ENCODE measurements at regions not wholly inside any gene's neighbourhood (a gene's known extent, or its start where the extent isn't known, plus 50 kb on each side); places are given as distances from the start of the nearest gene placed in this dataset.
A peak's percentile ranks its signal among the peaks of the same experiment; 100 is the strongest.

DNA sequence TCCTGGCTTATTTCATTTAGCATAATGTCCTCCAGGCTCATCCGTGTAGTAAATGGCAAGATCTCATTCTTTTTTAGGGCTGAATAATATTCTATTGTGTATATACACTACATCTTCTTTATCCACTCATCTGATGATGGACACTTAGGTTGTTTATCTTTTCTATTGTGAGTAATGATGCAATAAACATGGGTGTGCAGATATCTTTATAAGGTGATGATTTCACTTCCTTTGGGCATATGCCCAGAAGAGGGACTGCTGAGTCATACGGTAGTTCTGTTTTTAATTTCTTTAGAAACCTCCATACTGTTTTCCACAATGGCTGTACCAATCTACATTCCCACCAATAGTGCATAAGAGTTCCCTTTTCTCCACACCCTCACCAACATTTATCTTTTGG lies 317.6 kb upstream of the CNKSR2 start:
- no peak for DNase-seq

DNA sequence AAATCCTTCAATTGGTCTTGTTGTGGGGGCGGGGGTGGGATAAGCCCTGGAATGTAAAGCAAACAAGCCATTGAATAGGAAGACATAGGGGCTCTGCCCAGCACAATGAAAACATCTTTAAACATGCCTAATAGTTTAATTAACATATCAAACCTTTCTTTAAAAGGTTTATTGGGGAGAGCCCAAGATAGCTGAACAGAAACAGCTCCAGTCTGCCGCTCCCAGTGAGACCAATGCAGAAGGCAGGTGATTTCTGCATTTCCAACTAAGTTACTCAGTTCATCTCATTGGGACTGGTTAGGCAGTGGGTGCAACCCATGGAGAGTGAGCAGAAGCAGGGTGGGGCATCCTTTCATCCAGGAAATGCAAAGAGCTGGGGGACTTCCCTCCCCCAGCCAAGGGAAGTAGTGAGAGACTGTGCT lies 327.2 kb upstream of the CNKSR2 start:
- no peak for DNase-seq

DNA sequence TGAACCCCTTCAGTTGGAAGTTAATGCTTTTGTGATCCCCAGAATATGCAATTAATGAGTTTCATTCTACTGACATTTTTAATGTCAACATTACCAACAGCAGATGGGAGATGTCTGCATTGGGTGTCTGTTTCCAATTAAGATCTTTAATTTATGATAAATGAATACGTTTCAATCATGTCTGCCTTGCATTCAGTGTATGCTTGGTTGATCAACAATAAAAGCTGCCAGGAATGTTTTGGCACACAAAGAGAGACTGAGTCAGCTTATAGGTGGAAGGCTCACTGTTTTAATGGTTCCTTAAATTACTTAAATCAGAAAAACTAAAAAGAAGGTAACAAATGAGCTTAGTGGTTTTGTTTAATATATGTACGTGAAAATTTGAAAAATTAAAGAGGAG lies 359.9 kb upstream of the CNKSR2 start:
- no peak for DNase-seq

DNA sequence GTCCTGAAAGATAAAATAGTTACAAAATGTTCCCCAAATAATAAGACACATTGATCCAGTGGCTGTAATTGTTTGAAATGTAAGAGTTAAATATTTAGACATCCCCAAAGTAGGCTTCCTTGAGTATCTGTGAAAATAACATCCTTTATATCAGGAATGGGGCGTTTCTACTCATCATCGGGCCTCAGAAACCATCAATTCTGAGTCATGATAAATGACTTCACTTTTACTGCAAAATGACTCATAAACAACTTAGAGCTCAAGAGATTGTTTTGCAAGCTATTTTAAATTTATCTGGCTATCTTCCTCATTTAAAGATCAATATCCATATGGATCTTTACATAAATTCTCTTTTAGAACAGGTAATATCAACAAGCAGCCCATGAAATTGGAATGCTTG lies 369.4 kb upstream of the CNKSR2 start:
- no peak for DNase-seq

GRCh38 chrX:20995829-20996228 lies 378.4 kb upstream of the CNKSR2 start:
- no peak for DNase-seq

DNA sequence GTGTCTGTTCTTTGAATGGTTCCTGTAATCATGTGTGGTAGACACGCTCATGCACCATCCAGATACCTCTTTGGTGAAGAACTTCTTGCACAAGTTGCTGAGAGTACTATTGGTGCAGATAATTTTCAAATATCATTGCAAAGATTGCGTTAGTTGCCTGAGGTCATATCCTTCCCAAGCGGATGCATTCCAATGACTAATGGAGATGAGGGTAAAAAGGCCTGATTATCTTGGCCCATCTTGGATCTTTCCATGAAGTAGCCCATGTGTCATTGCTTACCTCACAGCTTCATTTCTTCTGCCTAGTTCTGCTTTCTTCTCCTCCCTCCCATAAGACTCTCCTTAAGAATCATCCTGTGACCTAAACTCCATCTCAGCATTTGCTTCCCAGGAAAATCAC lies 384.9 kb upstream of the CNKSR2 start:
- DNase-seq = no peak

GRCh38 chrX:20988804-20989203 lies 385.4 kb upstream of the CNKSR2 start:
- no peak for DNase-seq

- DNase-seq = no peak
These were observed 386.1 kb upstream of the CNKSR2 start for GRCh38 chrX:20988118-20988517.

- DNase-seq = no peak
These were observed 393.8 kb upstream of the CNKSR2 start for GRCh38 chrX:20980426-20980825.

GRCh38 chrX:20974326-20974725 lies 399.9 kb upstream of the CNKSR2 start:
- no peak for DNase-seq

- no peak for DNase-seq
These were observed 401.2 kb upstream of the CNKSR2 start for GRCh38 chrX:20973038-20973437.

GRCh38 chrX:20971250-20971649 lies 403.0 kb upstream of the CNKSR2 start:
- no peak for DNase-seq

- DNase-seq = no peak
These were observed 404.7 kb upstream of the CNKSR2 start for GRCh38 chrX:20969565-20969964.

DNA sequence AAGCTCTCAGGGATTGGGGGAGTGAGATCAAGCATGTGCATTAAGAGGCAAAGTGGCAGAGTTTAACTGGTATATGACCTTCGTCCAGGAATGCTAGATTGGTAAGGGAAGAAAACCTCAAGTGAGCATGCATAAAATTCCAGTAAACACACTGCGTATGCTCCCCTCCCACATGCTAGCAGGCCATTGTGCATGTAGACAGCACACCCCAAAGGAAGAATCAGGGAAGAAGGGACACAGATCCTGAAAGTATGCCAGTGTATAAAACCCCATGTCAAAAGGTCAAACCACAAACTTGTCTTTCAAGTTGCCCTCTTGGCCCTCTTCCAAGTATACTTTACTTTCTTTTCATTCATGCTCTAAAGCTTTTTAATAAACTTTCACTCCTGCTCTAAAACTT lies 405.2 kb upstream of the CNKSR2 start:
- DNase-seq = no peak

GRCh38 chrX:20967725-20968124 lies 406.5 kb upstream of the CNKSR2 start:
- no peak for DNase-seq

- no peak for DNase-seq
These were observed 408.8 kb upstream of the CNKSR2 start for GRCh38 chrX:20965270-20966044.

GRCh38 chrX:20954014-20954413 lies 420.2 kb upstream of the CNKSR2 start:
- no peak for DNase-seq

GRCh38 chrX:20952180-20952579 lies 422.0 kb upstream of the CNKSR2 start:
- DNase-seq = no peak

DNA sequence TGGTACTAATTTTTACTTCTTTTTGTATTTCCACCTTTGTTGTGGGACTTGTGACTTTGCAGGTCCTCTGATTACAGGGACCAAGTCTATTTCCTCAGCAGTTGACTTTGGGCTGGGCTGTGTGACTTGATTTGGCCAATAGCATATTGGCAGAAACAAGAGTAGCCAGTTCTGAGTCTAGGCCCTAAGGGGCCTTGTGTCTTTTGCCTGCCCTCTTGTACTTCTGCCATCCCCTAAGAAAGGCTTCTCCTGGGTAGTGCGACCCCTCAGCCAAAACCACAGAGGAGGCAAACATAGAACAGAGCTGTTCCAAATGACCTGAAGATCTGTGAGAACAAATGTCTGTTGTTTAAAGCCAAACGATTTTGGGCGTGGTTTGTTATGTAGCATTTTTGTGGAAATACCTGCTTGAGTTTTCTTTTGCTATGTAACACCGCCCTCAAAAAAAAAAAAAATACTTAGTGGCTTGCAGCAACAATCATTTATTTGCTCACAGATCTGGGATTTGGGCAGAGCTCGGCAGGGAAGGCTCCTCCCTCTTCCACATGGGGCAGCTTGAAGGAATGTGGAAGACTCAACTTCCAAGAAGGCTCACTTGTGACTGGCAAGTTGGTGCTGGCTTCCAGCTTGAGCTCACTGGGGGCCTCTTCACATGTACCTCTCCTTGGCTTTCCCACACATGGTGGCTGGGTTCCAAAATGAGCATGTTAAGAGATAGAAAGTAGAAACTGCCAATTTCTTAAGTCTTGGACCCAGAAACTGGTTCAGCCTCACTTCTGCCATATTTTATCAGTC lies 423.0 kb upstream of the CNKSR2 start:
- DNase-seq = no peak

DNA sequence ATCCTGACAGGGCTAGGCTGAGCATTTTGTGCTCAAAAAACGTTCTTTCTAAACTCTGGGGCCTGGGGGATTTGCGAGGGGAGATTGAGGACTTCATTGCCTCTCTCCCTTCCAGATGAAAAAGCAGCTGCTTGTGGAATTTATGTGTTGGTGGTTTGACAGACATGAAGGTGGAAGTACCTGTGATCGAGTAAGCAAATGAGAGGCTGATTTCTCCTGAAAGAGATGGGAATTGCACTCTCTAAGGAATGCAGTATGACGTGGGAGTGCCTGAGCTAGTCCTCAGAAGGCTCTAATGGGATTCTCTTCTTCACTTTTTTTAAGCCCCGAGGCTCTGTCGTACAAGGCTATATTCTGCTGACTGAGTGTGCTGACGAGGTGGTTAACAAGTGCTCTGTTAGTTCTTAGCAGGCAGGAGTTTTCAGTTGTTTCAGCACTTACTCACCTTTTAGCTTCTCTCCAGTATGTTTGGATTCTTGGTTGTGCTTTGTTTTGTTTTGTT lies 426.8 kb upstream of the CNKSR2 start:
- no peak for DNase-seq

DNA sequence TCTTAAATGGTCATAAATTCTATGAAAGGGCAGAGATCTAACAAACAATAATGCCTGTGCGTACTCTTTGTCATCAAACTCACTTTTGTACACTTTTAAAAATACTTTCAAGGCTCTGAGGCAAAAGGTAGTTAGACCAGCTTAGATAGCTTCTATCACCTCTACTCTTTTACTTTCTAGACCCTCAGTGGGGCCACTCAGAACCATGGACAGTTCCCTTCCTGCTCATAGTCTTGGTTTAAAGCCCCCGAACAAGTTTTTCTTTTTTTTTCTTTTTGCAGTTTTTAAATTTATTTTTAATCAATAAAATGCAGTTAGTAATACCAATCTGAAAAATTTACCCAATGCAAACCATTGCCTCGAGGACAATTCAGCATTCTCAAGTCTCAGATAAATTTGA lies 460.5 kb upstream of the CNKSR2 start:
- DNase-seq = peak; percentile 15

DNA sequence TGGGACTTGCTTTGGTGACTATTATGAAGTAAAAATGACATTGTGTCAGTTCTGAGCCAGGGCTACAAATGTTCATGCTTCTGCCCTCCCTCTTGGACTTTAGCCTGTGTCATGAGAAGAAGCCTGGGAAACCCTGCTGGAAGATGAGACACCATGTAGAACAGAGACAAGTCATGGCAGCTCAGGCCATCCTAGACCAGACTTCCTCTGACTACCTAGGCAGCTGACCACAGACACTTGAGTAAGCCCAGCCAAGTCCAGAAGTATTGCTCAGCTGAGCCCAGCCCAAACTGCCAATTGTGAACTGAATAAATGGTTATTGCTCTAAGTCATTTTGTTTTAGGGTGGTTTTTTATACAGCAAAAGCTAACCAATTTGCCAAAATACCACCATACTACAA lies 467.6 kb upstream of the CNKSR2 start:
- no peak for DNase-seq

DNA sequence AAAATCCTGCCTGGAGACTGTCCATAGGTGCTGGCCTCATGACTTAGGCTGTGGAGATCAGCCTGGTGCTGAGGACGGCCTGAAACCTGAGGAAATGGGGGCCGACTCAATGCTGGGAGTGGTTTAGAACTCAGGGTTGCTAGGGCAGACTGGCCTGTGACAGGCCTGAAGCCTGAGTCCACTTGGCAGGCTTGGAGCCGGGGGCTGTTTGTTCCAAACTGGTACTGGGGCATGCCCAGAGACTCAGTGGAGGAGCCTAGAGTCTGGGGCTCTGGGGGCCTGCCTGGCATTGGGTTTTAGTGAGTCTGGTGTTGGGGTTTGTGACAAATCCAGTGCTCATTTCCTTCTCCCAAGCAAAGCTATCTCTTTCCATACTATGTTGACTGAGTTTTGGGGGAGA lies 489.7 kb upstream of the CNKSR2 start:
- no peak for DNase-seq

DNA sequence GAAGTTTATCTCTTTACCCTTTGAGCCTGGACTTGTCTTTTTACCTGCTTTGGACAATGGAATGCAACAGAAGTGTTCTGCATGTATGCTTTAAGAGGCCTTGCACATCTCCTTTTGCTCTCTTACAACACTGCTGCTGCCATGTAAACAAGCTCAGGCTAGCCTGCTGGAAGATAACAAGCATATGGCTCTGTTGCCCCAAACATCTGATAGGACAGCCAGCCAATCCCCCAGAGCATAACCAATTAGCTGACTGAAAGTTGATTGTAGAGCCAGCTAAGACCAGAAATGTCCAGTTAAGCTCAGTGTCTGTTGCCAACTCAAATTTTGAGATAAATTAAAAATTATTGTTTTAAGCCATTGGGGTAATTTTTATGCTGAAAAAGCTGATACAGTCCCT lies 510.6 kb upstream of the CNKSR2 start:
- no peak for DNase-seq

All from hematopoietic multipotent progenitor cell treated with erythropoietin and hydrocortisone succinate and interleukin-3 and kit ligand, for 4 days (in vitro differentiated cells).